Activated T-cell treated with anti-CD3 and anti-CD28 coated beads for 4 hours (primary cell): ENCODE measurements at regions not wholly inside any gene's neighbourhood (a gene's known extent, or its start where the extent isn't known, plus 50 kb on each side); places are given as distances from the start of the nearest gene placed in this dataset.
"Not testable (repeated sequence)": the region's sequence is repeated elsewhere in the genome, so short reads cannot be mapped to it uniquely, and the experiment has no call there.

ENCODE experiments used
- DNase-seq: peaks from one replicate; pipeline ENCODE4 v3.0.0-alpha.2; 2020

- DNase-seq = no peak
Observed at GRCh38 chr22:49694462-49695260, 133.0 kb downstream of the BRD1 start.

- DNase-seq = no peak
Observed at GRCh38 chr22:49693848-49694247, 133.8 kb downstream of the BRD1 start.

GRCh38 chr22:49693416-49693815 is 134.3 kb downstream of the BRD1 start:
- no peak for DNase-seq

- DNase-seq = no peak
Observed at GRCh38 chr22:49692499-49693225, 135.0 kb downstream of the BRD1 start.

GRCh38 chr22:49691256-49691655 is 136.4 kb downstream of the BRD1 start:
- no peak for DNase-seq

- DNase-seq = no peak
Observed at GRCh38 chr22:49690454-49690853, 137.2 kb downstream of the BRD1 start.

GRCh38 chr22:49689858-49690257 is 137.8 kb downstream of the BRD1 start:
- no peak for DNase-seq

- no peak for DNase-seq
Observed at GRCh38 chr22:49689255-49689770, 138.4 kb downstream of the BRD1 start.

GRCh38 chr22:49688516-49689254 is 139.0 kb downstream of the BRD1 start:
- no peak for DNase-seq

GRCh38 chr22:49687786-49688515 is 139.7 kb downstream of the BRD1 start:
- no peak for DNase-seq

GRCh38 chr22:49687333-49687732 is 140.3 kb downstream of the BRD1 start:
- DNase-seq = no peak

- DNase-seq = no peak
Observed at GRCh38 chr22:49686495-49687219, 141.0 kb downstream of the BRD1 start.

- no peak for DNase-seq
Observed at GRCh38 chr22:49685686-49686085, 142.0 kb downstream of the BRD1 start.

GRCh38 chr22:49685116-49685515 is 142.6 kb downstream of the BRD1 start:
- DNase-seq = no peak

- no peak for DNase-seq
Observed at GRCh38 chr22:49683032-49683431, 144.6 kb downstream of the BRD1 start.

GRCh38 chr22:49680819-49681218 is 146.9 kb downstream of the BRD1 start:
- DNase-seq = not testable (repeated sequence)

- no peak for DNase-seq
Observed at GRCh38 chr22:49678842-49679170, 148.9 kb downstream of the BRD1 start.

- DNase-seq = no peak
Observed at GRCh38 chr22:49678137-49678841, 149.4 kb downstream of the BRD1 start.

- no peak for DNase-seq
Observed at GRCh38 chr22:49677495-49677889, 150.2 kb downstream of the BRD1 start.

- no peak for DNase-seq
Observed at GRCh38 chr22:49676783-49677494, 150.7 kb downstream of the BRD1 start.

- no peak for DNase-seq
Observed at GRCh38 chr22:49676230-49676629, 151.4 kb downstream of the BRD1 start.
